ENCODE measurements at regions not wholly inside any gene's neighbourhood (a gene's known extent, or its start where the extent isn't known, plus 50 kb on each side); places are given as distances from the start of the nearest gene placed in this dataset.

GRCh38 chr11:34730544-34731295, 109.8 kb downstream of the EHF start:
- no peak for TF ChIP-seq REST (IDR thresholded peaks at IDR 0.05; ENCODE audit: low read depth)
- TF ChIP-seq TEAD4 (IDR thresholded peaks at IDR 0.05): no peak
- no peak for TF ChIP-seq EGR1 (IDR thresholded peaks at IDR 0.05)
- TF ChIP-seq, protein P1, sequence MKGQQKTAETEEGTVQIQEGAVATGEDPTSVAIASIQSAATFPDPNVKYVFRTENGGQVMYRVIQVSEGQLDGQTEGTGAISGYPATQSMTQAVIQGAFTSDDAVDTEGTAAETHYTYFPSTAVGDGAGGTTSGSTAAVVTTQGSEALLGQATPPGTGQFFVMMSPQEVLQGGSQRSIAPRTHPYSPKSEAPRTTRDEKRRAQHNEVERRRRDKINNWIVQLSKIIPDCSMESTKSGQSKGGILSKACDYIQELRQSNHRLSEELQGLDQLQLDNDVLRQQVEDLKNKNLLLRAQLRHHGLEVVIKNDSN (IDR thresholded peaks at IDR 0.05): no peak
- no peak for TF ChIP-seq EP300 (IDR thresholded peaks at IDR 0.05; ENCODE audit: borderline replicate concordance)
- TF ChIP-seq FOXM1 (IDR thresholded peaks at IDR 0.05; ENCODE audit: borderline replicate concordance, low read depth): no peak
- no peak for TF ChIP-seq RAD21 (IDR thresholded peaks at IDR 0.05; ENCODE audit: low read depth)
- TF ChIP-seq, protein P2, sequence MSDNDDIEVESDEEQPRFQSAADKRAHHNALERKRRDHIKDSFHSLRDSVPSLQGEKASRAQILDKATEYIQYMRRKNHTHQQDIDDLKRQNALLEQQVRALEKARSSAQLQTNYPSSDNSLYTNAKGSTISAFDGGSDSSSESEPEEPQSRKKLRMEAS (IDR thresholded peaks at IDR 0.05): no peak

Measured in Ishikawa (cell line).